GM21576 (cell line): ENCODE measurements at regions not wholly inside any gene's neighbourhood (a gene's known extent, or its start where the extent isn't known, plus 50 kb on each side); places are given as distances from the start of the nearest gene placed in this dataset.

Experiments
- ATAC-seq: cut with Tn5 transposase; IDR thresholded peaks from one replicate; pipeline ENCODE4 v1.9.1; 2021; ENCODE audit warnings: mild to moderate bottlenecking, moderate library complexity; ENCODE audit not compliant: unreplicated experiment

DNA sequence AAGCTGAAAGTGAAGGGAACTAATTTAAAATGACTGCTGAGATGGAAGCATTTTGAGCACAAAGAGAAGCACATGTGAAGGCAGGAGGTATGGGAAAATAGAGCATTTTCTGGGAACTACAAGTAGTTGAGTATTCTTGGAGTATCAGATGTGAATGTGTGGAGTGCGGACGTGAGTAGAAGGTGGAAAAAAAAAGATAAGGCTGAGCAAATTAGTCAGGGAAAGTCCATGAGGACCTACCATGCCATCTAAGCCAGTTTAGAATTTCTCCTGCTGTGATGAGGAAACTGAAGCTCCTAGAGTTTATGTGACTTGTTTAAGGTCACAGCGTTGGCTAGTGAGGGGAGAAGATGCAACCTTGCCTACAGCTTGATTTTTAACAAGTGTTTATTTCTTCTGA, 578.1 kb upstream of the MIR17HG start:
- ATAC-seq, result no peak

DNA sequence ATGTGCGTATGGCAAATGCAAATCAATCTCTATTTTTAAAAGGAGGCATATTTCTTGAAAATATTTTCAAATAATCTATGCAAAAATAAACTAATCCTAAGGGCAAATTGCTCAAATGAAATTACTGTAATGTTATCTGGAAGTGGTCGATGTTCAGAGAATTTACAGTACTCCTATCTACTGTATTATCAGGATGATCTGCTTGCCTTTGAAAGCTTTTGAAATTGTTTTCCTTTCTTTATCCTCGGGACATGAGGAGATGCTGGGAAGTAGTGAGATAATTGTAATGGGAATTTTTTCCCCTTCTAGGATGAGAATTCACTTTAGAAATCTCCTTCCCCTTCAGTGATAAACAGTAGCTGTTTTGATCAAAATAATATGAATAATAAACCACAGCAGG, 577.2 kb upstream of the MIR17HG start:
- no peak for ATAC-seq

DNA sequence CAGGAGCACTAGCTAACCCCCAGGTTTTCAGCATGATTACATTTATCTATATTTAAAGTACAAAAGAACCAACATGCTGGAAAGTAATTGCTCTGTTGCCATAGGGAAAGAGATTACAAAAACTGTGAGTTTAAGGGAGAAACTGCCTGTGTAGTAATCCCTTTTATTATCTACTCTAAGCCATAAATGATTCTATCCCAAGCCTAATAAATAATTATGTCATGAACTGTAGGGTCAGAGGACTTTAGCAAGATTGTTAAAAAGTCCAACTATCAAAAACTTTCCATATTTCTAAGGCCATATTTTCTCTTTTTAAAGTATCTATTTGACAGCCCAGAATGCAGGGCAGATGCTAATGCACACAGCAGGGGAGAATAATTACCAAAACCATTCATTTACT, 573.8 kb upstream of the MIR17HG start:
- ATAC-seq, result no peak

DNA sequence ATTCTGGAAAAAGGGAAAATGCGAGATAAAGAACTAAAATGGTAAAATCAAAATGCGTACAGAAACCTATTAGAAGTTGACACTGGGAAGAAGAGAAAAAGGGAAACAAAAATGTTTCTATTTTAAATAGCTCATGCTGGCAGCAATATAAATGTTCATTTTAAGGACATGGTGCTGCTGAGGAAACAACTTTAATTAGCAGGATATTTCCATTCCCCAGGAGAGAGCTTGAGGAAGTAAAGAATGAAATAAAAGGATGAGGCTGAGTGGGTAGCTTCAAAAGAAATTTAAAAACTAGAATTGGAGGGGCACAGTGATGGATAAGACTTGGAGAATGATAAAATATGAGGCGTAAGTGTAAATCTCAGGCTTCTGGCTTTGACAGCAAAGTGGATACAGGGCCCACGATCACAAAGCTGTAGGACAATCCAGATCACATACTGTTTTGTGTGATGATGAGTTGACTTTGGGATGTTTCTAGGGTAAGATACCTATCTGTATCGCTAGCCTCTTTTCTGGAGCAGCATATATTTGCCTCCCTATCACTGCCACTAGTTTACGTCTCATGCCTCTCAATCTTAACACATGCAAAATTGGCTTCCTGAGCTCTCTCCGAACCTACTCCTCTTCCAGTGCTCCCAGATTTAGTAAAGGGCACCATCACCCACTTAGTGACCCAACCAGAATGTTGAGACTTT, 571.3 kb upstream of the MIR17HG start:
- no peak for ATAC-seq

DNA sequence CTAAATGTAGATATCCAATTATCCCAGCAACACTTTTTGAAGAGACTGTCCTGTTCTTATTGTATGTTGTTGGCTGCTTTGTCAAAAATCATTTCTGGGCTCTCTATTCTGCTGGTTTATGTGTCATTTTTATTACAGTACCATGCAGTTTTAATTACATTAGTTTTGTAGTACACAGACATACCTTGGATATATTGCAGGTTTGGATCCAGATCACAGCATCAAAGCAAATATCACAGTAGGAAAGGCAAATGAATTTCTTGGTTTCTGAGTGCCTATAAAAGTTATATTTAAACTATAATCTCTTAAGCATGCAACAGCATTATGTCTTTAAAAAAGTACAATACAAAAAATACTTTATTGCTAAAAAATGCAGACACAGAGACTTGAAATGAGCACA, 564.2 kb upstream of the MIR17HG start:
- no peak for ATAC-seq

DNA sequence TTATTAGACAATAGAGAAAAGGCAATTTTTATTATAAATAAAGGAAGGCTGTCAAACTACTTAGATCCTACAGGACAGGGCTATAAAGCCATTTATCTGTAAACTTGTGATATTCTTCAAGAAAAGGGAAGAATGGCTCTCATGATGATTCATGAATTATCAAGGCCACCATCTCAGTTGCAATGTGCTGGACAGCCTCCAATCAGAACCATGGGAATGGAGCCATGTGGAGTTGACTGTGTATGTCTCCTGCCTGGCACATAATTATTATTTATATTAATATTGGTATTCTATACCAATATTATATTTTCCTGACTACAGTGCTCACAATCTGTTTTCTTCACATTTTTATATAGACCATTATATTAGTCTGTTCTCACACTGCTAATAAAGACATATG, 560.5 kb upstream of the MIR17HG start:
- no peak for ATAC-seq

DNA sequence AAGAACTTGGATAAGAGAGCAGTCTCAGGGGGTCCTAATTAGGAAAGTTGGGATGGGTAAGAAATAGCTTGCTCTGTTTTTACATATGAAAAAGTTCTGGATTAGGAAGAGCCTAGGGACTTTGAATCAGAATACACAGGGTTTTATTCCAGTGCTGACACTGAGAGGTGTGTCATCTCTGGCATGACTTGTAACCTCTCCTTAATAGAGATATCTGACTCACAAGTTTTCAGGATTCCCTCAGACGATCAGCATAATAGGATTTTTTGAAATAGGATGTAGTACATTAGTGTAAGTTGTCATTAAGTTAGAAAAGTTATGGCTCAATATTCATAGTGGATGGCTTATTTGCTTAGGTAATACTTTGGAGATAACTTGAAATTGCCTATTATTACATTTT, 555.2 kb upstream of the MIR17HG start:
- no peak for ATAC-seq

DNA sequence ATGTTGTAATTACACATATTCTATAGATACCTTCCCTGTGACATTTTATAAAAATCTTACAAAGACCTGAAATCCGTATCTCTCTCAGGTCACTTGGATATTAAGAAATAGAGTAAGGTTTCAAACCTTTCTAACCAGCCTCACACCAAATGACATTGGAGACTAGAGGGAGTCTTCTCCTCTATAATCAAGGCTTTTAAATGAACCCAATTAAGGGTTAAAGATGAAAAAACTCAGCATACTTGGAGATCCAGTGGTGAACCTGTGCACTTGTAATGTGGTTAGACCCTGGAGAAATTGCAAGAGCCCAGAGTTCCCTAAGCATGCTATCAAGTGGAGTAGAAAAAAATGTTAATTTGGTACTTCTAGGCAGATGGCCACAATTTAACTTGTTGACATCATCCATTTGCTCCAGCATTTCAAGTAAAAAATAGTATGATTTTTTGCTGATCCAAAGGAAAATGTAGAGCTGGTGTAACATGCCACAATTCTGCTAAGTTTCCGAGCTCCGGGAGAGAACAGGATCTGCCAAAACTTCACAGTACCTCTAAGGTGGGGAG, 554.1 kb upstream of the MIR17HG start:
- no peak for ATAC-seq

DNA sequence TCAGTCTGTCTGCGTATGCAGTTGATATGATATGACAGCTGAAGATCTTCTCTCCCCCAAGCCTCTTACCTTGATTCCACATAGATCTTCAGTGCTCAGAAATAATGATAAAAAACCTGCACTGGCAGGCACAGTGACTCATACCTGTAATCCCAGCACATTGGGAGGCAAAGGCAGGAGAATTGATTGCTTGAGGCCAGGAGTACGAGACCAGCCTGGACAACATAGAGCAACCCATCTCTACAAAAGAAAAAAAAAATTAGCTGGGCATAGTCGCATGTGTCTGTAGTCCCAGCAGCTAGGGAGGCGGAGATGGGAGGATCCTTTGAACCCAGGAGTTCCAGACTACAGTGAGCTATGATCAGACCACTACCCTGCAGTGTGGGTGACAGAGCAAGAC, 551.0 kb upstream of the MIR17HG start:
- ATAC-seq, result no peak

DNA sequence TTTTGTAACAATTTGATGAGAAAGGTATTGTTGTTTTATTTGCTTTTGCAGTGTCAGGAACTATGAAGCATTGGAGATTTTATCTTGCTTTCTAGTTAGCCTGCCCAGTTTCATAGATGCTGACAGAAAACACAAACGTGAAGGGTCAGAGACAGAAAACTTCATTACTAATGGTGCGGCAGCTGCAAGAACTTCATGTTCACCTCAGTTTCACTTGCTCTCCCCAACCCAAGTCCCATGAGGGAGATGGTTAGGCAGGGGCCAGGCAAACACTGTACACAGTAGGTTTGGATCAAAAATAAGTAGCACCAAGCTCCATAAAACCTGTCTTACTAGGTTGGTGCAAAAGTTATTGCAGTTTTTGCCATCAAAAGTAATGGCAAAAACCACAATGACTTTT, 550.2 kb upstream of the MIR17HG start:
- no peak for ATAC-seq

DNA sequence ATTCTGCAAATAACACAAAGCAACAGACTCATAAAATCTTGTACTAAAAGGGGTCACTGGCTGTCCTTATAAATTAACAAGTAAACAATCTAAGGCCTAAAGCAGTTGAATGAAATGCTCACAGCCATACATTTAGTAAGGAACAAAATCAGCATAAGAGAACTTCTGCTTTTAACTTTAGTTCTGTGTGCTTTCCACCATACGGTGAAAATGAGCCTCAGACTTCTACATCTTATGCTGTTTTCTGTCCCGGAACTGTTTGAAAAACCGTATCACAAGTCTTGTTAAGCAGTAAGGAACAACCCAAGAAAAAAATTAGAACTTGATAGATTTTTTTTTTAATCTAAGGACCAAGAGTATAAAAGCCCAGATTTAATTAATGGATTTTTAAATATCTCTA, 549.1 kb upstream of the MIR17HG start:
- ATAC-seq, result no peak

DNA sequence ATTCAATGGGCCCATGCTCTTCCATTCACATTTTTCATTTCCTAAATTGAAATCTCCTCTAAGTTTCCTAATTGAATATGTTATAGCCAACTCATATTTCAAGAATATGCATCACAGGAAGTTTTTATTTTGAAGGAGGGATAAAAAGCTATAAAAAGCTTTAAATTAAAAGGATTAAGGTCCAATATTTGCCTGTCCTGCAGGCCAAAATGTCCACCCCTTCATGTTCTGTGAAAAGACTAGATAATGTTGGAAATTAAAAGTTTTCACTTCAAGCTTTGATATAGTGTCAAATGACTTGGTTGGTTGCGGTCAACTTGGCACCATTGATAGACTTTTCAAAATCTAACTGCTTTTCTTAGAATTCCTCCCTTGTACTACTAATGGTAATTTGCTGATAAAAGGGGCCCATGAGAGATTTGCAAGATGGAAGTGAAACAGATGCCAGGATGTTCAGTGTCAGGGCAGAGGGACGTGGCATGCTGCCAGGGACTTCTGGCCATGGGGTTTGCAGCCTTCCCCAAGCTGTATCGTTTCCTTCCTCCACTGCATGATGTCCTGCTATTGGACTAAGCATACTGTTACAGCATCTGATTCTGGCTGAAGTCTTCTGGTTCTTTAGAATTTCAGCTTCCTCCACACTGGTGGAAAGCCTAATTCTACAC, 547.3 kb upstream of the MIR17HG start:
- no peak for ATAC-seq

DNA sequence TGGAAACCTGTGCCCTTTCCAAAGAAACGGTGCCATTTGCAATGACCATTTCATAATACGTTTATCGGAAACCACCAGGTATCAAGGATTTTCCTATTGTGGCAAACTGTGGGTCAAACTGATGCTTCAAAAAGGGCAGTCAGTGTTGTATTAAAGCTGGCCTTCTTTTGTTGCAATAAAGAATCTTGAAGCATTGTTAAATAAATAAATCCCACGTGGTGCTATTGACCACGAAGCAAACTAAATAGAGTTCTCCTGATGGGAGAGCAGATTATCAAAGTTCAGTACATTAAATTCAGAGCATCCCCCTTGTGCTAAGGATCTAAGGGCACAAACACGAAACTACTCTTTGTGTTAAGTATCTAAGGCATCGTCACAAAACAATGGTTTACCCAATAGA, 545.9 kb upstream of the MIR17HG start:
- no peak for ATAC-seq

DNA sequence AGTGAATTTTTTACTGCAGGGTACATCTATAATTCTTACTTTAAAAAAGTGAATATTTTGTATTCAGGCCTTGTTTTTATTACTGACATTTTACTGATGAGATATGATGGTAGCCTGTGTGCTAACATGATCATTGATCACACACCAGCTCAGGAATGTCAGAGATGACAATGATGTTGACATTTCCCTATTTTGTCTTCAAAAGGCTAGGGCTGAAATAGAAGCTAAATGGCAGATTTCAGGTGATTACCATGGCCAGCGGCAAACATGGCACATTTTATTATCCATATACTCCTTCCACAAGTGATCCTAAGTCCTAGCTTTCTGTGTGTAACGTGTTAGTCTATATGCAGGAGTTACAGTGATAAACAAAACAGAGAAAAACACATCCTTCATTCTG, 544.3 kb upstream of the MIR17HG start:
- ATAC-seq, result no peak

DNA sequence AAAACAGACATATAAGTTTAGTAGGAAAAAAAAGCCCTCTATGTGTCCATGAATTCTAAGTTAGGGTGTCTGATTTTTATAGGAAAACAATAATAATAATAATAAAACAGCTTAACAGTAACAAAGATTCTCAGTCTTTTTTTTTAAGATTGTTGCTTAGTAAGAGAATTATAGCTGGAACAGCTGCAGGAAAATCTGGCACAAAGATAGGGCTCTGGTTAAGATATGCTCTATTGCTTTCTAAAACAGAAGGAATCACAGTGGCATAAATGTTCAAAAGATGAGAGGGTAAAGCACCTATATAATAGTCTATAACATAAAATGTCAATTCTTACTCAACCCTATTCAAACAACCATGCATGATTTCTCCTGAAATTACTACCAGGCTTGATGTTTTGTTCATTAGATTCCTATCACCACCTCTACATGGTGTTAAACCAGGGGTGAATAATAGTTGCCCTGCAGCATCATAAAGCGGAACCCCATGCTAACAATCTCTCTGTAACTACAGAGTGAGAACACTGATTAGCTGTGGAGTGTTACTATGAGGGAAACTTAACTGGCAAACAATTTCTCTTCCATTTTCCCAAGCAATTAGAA, 541.4 kb upstream of the MIR17HG start:
- no peak for ATAC-seq

DNA sequence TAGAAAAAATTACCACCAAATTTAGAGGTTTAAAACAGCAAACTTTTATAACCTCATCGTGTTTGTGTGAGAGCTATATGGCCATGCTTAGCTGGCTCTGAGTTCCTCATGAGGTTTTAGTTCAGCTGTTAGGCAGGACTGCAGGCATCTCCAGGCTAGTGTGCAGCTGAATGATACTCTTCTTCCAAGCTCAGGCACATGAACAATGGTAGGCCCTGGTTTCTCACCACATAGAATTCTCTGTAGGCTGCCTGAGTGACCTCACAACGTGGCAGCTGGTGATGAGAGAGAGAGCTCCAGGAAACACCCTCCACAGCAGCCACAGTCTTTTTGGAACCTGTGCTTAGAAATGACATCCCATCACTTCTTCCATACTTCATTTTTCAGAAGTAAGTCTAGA, 540.6 kb upstream of the MIR17HG start:
- no peak for ATAC-seq

DNA sequence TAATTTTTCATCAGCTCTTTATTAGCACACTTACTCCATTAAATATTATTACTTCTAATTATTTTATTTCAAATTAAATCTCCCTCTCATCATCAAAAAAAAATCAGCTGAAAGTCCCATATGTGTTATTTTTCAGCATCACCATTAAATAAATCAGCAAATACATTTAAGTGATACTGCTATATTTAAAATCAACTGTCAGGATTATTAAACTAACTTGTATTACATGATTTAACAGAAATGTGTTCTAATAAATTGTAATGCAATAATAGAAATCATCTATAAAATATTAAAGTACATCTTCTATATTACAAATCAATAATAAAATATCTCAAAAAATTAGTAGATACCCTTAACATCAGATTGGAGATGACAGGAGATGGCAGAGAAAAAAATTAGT, 538.6 kb upstream of the MIR17HG start:
- no peak for ATAC-seq

DNA sequence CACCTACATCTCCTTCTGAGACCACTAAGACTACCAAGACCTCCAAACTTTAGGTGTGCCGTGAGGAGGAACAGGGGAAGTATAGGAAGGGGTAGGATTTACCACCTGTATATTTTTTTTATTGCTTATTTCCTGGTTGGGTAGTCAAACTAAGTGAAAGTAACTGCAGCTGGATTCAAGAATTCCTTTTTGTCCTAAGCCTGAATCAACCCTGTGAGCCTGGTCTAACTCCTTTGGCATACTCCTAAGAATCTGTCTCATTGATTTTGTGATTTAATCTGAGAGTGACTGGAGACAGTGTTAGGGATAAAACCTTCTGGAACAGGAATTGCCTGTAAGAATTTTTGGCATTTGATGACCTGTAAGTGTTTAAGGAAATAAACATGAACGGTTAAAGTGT, 523.5 kb upstream of the MIR17HG start:
- no peak for ATAC-seq

DNA sequence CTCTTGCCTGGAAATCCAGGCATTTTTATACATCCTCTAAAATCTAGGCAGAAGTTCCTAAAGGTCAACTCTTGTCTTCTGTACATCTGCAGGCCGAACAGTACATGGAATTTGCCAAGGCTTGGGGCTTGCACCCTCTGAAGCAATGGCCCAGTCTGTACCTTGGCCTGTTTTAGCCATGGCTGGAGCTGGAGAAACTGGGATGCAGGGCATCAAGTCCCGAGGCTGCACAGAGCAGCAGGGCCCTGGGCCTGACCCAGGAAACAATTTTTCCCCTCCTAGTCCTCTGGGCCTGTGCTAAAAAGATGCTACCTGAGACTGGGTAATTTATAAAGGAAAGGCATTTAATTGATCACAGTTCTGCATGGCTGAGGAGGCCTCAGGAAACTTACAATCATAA, 520.8 kb upstream of the MIR17HG start:
- ATAC-seq, result no peak

DNA sequence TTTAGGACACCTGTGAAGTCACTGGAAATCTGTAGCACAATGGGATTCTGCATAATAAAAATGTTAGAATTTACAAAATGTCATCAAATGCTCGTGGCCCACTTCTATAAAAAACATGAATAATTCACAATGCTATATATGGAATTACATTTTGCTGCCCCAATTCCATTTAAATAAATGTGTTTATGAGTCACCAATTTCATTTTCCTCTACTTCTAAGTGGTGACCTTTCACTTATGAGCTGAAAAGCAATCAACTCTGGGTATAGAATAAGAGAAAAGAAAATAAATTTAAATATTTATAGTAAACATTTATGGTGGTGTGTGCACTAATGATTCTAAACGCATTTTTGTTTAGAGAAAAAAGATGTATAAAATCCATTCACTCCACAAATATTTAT, 516.7 kb upstream of the MIR17HG start:
- ATAC-seq, result no peak

DNA sequence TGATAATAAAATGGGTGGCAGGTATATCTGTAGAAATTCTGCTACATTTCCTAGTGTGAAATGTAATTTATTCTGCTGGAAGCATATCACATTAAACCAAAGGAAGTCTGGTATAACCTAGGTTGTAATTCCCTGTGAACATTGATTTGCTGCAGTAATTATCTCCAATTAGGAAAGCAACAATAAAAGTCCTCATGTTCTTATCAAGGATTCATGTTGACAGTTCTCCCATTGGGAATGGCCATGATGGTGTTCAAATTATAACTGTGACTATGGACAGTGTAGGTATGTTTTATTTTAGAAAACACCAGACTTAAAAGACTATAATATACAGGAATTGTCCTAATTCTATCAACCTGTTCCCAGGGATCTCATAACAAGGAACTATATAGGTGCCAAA, 513.5 kb upstream of the MIR17HG start:
- no peak for ATAC-seq

DNA sequence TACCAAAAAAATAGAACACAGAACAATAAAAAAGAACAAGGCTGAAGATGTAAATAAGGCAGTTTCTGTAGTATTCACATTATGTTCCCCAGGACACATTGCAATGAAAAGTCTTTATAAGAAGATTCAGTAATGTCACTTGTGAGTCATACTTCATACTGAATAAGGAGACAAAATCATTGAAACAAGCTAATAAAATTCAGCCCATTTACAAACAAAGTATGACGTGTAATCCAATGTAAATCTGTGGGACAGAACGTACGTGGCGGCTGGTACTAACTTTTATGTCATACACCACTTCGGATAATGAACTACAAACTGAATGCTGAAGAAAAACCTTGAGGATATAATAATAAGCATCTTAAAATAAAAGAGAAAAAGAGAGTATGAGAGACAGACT, 512.8 kb upstream of the MIR17HG start:
- no peak for ATAC-seq
